Neural cell (in vitro differentiated cells): ENCODE measurements at regions not wholly inside any gene's neighbourhood (a gene's known extent, or its start where the extent isn't known, plus 50 kb on each side); places are given as distances from the start of the nearest gene placed in this dataset.

Experiments
- EP300 ChIP-seq: fragments of 450-650 bp; conservative IDR thresholded peaks from 2 replicates; pipeline ENCODE4 v1.6.1; 2014; ENCODE audit warnings: antibody characterized with exemption, mild to moderate bottlenecking, moderate library complexity; ENCODE audit not compliant: poor library complexity, severe bottlenecking
- POLR2AphosphoS5 ChIP-seq: IDR thresholded peaks from 2 replicates; pipeline ENCODE4 v1.6.1; 2012
- RAD21 ChIP-seq: fragments of 450-650 bp; conservative IDR thresholded peaks from 2 replicates; pipeline ENCODE4 v1.6.1; 2014; ENCODE audit warnings: antibody characterized with exemption, mild to moderate bottlenecking, moderate library complexity
- REST ChIP-seq: IDR thresholded peaks from 2 replicates; pipeline ENCODE4 v1.6.1; 2012; ENCODE audit warnings: borderline replicate concordance
- TF ChIP-seq, protein P1 (sequence below): fragments of 450-650 bp; IDR thresholded peaks from 2 replicates; pipeline ENCODE4 v1.5.1; 2014; ENCODE audit warnings: antibody characterized with exemption, mild to moderate bottlenecking, moderate library complexity; ENCODE audit not compliant: poor library complexity, severe bottlenecking

DNA sequence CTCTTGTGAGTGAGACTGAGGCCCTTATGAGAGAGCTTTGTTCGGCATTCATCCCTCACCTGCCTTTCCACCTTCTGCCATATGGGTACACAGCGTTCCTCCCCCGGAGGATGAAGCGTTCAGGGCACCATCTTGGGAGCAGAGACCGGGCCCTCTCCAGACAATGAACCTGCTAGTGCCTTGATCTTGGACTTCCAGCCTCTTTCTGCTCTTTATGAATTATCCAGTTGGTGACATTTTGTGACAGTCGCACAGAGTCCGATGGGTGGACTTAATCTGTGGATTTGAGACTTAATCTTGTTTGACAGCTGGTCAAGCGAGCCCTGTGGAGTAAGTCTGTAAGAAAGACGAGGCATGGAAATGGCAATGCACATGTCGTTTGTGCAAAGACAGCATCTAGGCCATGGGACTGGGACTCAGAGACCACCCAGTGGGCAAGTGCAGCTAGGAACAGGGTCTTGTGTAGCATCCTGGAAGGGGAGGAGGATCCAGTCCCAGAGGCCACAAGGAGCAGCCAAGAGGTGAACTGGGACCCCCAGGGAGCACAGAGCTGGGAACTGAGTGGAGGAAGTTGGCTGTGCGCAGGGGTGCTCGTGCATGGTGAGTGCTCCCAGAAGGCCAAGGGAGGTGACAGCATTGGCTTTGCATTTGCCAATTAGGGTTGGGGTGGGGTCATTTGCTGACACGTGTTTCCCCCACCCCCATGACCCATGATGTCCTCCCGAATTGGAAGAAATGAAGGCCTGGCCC, 69.5 kb upstream of the HDAC4 start:
- TF ChIP-seq, protein P1, sequence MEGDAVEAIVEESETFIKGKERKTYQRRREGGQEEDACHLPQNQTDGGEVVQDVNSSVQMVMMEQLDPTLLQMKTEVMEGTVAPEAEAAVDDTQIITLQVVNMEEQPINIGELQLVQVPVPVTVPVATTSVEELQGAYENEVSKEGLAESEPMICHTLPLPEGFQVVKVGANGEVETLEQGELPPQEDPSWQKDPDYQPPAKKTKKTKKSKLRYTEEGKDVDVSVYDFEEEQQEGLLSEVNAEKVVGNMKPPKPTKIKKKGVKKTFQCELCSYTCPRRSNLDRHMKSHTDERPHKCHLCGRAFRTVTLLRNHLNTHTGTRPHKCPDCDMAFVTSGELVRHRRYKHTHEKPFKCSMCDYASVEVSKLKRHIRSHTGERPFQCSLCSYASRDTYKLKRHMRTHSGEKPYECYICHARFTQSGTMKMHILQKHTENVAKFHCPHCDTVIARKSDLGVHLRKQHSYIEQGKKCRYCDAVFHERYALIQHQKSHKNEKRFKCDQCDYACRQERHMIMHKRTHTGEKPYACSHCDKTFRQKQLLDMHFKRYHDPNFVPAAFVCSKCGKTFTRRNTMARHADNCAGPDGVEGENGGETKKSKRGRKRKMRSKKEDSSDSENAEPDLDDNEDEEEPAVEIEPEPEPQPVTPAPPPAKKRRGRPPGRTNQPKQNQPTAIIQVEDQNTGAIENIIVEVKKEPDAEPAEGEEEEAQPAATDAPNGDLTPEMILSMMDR = no peak
- TF ChIP-seq REST = no peak
- TF ChIP-seq EP300 = no peak
- TF ChIP-seq POLR2AphosphoS5 = no peak
- TF ChIP-seq RAD21 = no peak
